A673 (cell line): ENCODE measurements at regions not wholly inside any gene's neighbourhood (a gene's known extent, or its start where the extent isn't known, plus 50 kb on each side); places are given as distances from the start of the nearest gene placed in this dataset.

Source experiments
- BruUV-seq: library from RNA; stranded (reverse); fragments of 400-500 nt; replicated peaks from 2 replicates; lab custom pipeline; 2021; lab: Mats Ljungman, UMichigan
- CTCF ChIA-PET: fragments of 300-600 bp; sonication (Branson Sonifier 250); formaldehyde crosslinking; loops from one replicate; lab custom pipeline; 2022; ENCODE audit warnings: antibody characterized with exemption; lab: Charles Lee
- POLR2A ChIA-PET: fragments of 300-600 bp; sonication (Branson Sonifier 250); formaldehyde crosslinking; loops from one replicate; lab custom pipeline; 2022; ENCODE audit warnings: antibody characterized with exemption; ENCODE audit not compliant: low non-redundant PET; lab: Charles Lee
- DNase-seq: peaks from one replicate; pipeline ENCODE4 v3.0.0-alpha.2; 2015; ENCODE audit warnings: low spot score
- H3K27ac ChIP-seq: fragments of 200-600 bp; sonication (generic); 2 replicates; pipeline ENCODE4 v1.5.1; 2016; ENCODE audit warnings: mixed run types, low read depth, mild to moderate bottlenecking, mixed read lengths, antibody characterized with exemption, low read length; ENCODE audit not compliant: poor library complexity, severe bottlenecking
- H3K27me3 ChIP-seq: fragments of 200-600 bp; sonication (generic); replicated peaks from 2 replicates; pipeline ENCODE4 v1.6.1; 2017; ENCODE audit warnings: mixed run types, low read depth, mild to moderate bottlenecking, mixed read lengths, antibody characterized with exemption, low read length; ENCODE audit not compliant: insufficient read depth, poor library complexity
- H3K36me3 ChIP-seq: fragments of 200-600 bp; sonication (generic); 2 replicates; pipeline ENCODE4 v1.6.1; 2016; ENCODE audit warnings: mixed run types, mild to moderate bottlenecking, mixed read lengths, antibody characterized with exemption, low read length; ENCODE audit not compliant: insufficient read depth, poor library complexity, severe bottlenecking
- H3K4me1 ChIP-seq: fragments of 200-600 bp; sonication (generic); 2 replicates; pipeline ENCODE4 v1.6.1; 2017; ENCODE audit warnings: mixed run types, mild to moderate bottlenecking, mixed read lengths, antibody characterized with exemption, low read length; ENCODE audit not compliant: insufficient read depth, poor library complexity, severe bottlenecking
- H3K4me3 ChIP-seq: fragments of 200-600 bp; sonication (generic); 2 replicates; pipeline ENCODE4 v1.5.1; 2016; ENCODE audit warnings: low read depth, mixed run types, mild to moderate bottlenecking, mixed read lengths, low read length; ENCODE audit not compliant: poor library complexity, severe bottlenecking
- H3K9me3 ChIP-seq: fragments of 200-600 bp; sonication (generic); 2 replicates; pipeline ENCODE4 v1.6.1; 2016; ENCODE audit warnings: mixed run types, low read depth, mild to moderate bottlenecking, mixed read lengths, antibody characterized with exemption, low read length; ENCODE audit not compliant: poor library complexity, severe bottlenecking
- CTCF ChIP-seq: fragments of 300-800, 200-600 bp; sonication (generic); conservative IDR thresholded peaks from 2 replicates; pipeline ENCODE4 v1.5.1; 2017; ENCODE audit warnings: low read depth, mild to moderate bottlenecking, antibody characterized with exemption, low read length, moderate library complexity, mixed read lengths
- EZH2 ChIP-seq: fragments of 200-600 bp; sonication (generic); IDR thresholded peaks from 2 replicates; pipeline ENCODE4 v1.6.1; 2017; ENCODE audit warnings: borderline replicate concordance, low read depth, mild to moderate bottlenecking, mixed read lengths, antibody characterized with exemption, low read length; ENCODE audit not compliant: poor library complexity, severe bottlenecking
- intact Hi-C: fragments of 100-400 bp; cut with micrococcal nuclease; formaldehyde crosslinking; loops from one replicate; pipeline ENCODE4 v1.10.0; 2022; ENCODE audit not compliant: unreplicated experiment

GRCh38 chr13:103190841-103191240 is 124.6 kb upstream of the SLC10A2 start:
- H3K4me3 ChIP-seq = no peak overlapping the region
- no TSS peak for BruUV-seq
- POLR2A ChIA-PET = no interaction called here
- H3K27me3 ChIP-seq = peaks cover 8% of the 10 kb centered on the region
- H3K27ac ChIP-seq = no peak overlapping the region
- DNase-seq = no peak
- no peaks in the 10 kb centered on the region for H3K9me3 ChIP-seq
- no peaks in the 10 kb centered on the region for H3K36me3 ChIP-seq
- CTCF ChIA-PET = no interaction called here
- H3K4me1 ChIP-seq = no peaks in the 10 kb centered on the region
- no peak for TF ChIP-seq CTCF
- TF ChIP-seq EZH2 = no peak
- intact Hi-C loops = loop anchor here (5.0 kb wide), 1 partner anchor 136 kb away; no protein-coding TSS in a partner anchor

GRCh38 chr13:103188713-103189326 is 122.6 kb upstream of the SLC10A2 start:
- CTCF ChIA-PET = no interaction called here
- H3K9me3 ChIP-seq = no peaks in the 10 kb centered on the region
- intact Hi-C loops = no loop called here
- POLR2A ChIA-PET = no interaction called here
- no peak overlapping the region for H3K27ac ChIP-seq
- BruUV-seq = no TSS peak
- H3K27me3 ChIP-seq = peaks cover 5% of the 10 kb centered on the region
- TF ChIP-seq CTCF (peak; percentile 68), EZH2 (no peak)
- peak; percentile 50 for DNase-seq
- no peak overlapping the region for H3K4me3 ChIP-seq
- H3K36me3 ChIP-seq = no peaks in the 10 kb centered on the region
- H3K4me1 ChIP-seq = no peaks in the 10 kb centered on the region

GRCh38 chr13:103187721-103188156 is 121.5 kb upstream of the SLC10A2 start:
- intact Hi-C loops = no loop called here
- DNase-seq = no peak
- ChIA-PET POLR2A (no interaction called here), CTCF (no interaction called here)
- TF ChIP-seq EZH2 (no peak), CTCF (no peak)
- Histone ChIP-seq H3K4me3 (no peak overlapping the region), H3K36me3 (no peaks in the 10 kb centered on the region), H3K27ac (no peak overlapping the region), H3K27me3 (peaks cover 5% of the 10 kb centered on the region), H3K9me3 (no peaks in the 10 kb centered on the region), H3K4me1 (no peaks in the 10 kb centered on the region)
- no TSS peak for BruUV-seq
